Right lobe of liver (tissue), 4 donors: ENCODE measurements at regions not wholly inside any gene's neighbourhood (a gene's known extent, or its start where the extent isn't known, plus 50 kb on each side); places are given as distances from the start of the nearest gene placed in this dataset.

Experiments
- CTCF ChIP-seq, 4 donors: fragments of 200-600 bp in 3 of 4; fragments of 450-650 bp in 1 of 4; IDR thresholded peaks; one replicate each; pipeline versions ENCODE4 v1.5.1 to v1.8.0; 2016 to 2022; ENCODE audit warnings: antibody characterized with exemption in 4 of 4, mild to moderate bottlenecking in 2 of 4
- POLR2A ChIP-seq: fragments of 450-650 bp; IDR thresholded peaks from one replicate; pipeline ENCODE4 v1.6.1; 2017; ENCODE audit warnings: antibody characterized with exemption, mild to moderate bottlenecking
- donor health status: DM: no; HTN: no; CAD: no.
- donor health status: DM: no; HTN: no; CAD: no.
- donor health status: DM: no; HTN: yes; CAD: no.

GRCh38 chr15:39357480-39358268 lies 223.2 kb upstream of the THBS1 start:
- TF ChIP-seq CTCF (IDR thresholded peaks at IDR 0.05) (no peak), POLR2A (no peak)
